ENCODE measurements at regions not wholly inside any gene's neighbourhood (a gene's known extent, or its start where the extent isn't known, plus 50 kb on each side); places are given as distances from the start of the nearest gene placed in this dataset.

- DNase-seq: no peak
These were observed 91.4 kb downstream of the SUDS3 start for GRCh38 chr12:118467641-118468305.

- DNase-seq: no peak
These were observed 96.6 kb downstream of the SUDS3 start for GRCh38 chr12:118472940-118473339.

- no peak for DNase-seq
These were observed 103.9 kb downstream of the SUDS3 start for GRCh38 chr12:118480235-118480634.

GRCh38 chr12:118488034-118488433 lies 111.7 kb downstream of the SUDS3 start:
- DNase-seq: no peak

- no peak for DNase-seq
These were observed 117.6 kb downstream of the SUDS3 start for GRCh38 chr12:118493962-118494361.

GRCh38 chr12:118494776-118495175 lies 118.4 kb downstream of the SUDS3 start:
- DNase-seq: no peak

- no peak for DNase-seq
These were observed 118.9 kb downstream of the SUDS3 start for GRCh38 chr12:118495296-118495695.

- DNase-seq: no peak
These were observed 121.8 kb downstream of the SUDS3 start for GRCh38 chr12:118498171-118498570.

GRCh38 chr12:118500299-118500698 lies 123.9 kb downstream of the SUDS3 start:
- DNase-seq: no peak

- DNase-seq: no peak
These were observed 125.1 kb downstream of the SUDS3 start for GRCh38 chr12:118501489-118501888.

- no peak for DNase-seq
These were observed 127.1 kb downstream of the SUDS3 start for GRCh38 chr12:118503476-118503875.

- DNase-seq: no peak
These were observed 136.3 kb downstream of the SUDS3 start for GRCh38 chr12:118512669-118513068.

GRCh38 chr12:118513611-118514010 lies 137.3 kb downstream of the SUDS3 start:
- peak; percentile 58 for DNase-seq

GRCh38 chr12:118514297-118514696 lies 137.9 kb downstream of the SUDS3 start:
- no peak for DNase-seq

GRCh38 chr12:118520214-118521035 lies 144.1 kb downstream of the SUDS3 start:
- DNase-seq: peak; percentile 24

- peak; percentile 52 for DNase-seq
These were observed 144.6 kb downstream of the SUDS3 start for GRCh38 chr12:118521036-118521370.

- DNase-seq: no peak
These were observed 148.1 kb downstream of the SUDS3 start for GRCh38 chr12:118524446-118524845.

- DNase-seq: no peak
These were observed 148.9 kb downstream of the SUDS3 start for GRCh38 chr12:118525216-118525615.

- DNase-seq: no peak
These were observed 150.1 kb downstream of the SUDS3 start for GRCh38 chr12:118526255-118527095.

GRCh38 chr12:118527310-118527709 lies 151.0 kb downstream of the SUDS3 start:
- no peak for DNase-seq

GRCh38 chr12:118528625-118529024 lies 152.3 kb downstream of the SUDS3 start:
- no peak for DNase-seq

- DNase-seq: no peak
These were observed 157.6 kb downstream of the SUDS3 start for GRCh38 chr12:118534003-118534402.

GRCh38 chr12:118536306-118536906 lies 160.1 kb downstream of the SUDS3 start:
- peak; percentile 74 for DNase-seq

Measured in eye (tissue), 1 donor.